Upper lobe of left lung (tissue), 6 donors: ENCODE measurements at regions not wholly inside any gene's neighbourhood (a gene's known extent, or its start where the extent isn't known, plus 50 kb on each side); places are given as distances from the start of the nearest gene placed in this dataset.

ENCODE experiments used
- ATAC-seq, 2 donors: fragments of 200-7000 bp; cut with Tn5 transposase; one replicate each; pipeline ENCODE4 v1.9.1; 2022; ENCODE audit warnings: mild to moderate bottlenecking in 2 of 2, moderate library complexity in 2 of 2; ENCODE audit not compliant: low FRiP score in 2 of 2
- DNase-seq, 2 donors: peaks; one replicate each; pipeline ENCODE4 v3.0.0-alpha.2; 2019 to 2020
- H3K27ac ChIP-seq, 4 donors: fragments of 200-600 bp; sonication (generic); one replicate each; pipeline ENCODE4 v1.5.1; 2016 to 2019
- H3K27me3 ChIP-seq, 4 donors: fragments of 200-600 bp; sonication (generic); one replicate each; pipeline ENCODE4 v1.5.1; 2017 to 2019
- H3K36me3 ChIP-seq, 4 donors: fragments of 200-600 bp; sonication (generic); one replicate each; pipeline ENCODE4 v1.5.1; 2016 to 2019
- H3K4me1 ChIP-seq, 4 donors: fragments of 200-600 bp; sonication (generic); one replicate each; pipeline ENCODE4 v1.5.1; 2018 to 2019
- H3K4me3 ChIP-seq, 4 donors: fragments of 200-600 bp; sonication (generic); one replicate each; pipeline ENCODE4 v1.5.1; 2017 to 2019; ENCODE audit warnings: mild to moderate bottlenecking in 2 of 4, moderate library complexity in 1 of 4
- H3K9me3 ChIP-seq, 4 donors: fragments of 200-600 bp; sonication (generic); one replicate each; pipeline ENCODE4 v1.5.1; 2018 to 2019
- EP300 ChIP-seq, 4 donors: sonication (generic); formaldehyde crosslinking; IDR thresholded peaks; one replicate each; pipeline ENCODE4 v1.5.1; 2017; ENCODE audit warnings: antibody characterized with exemption in 4 of 4, control low read depth in 2 of 4
- POLR2A ChIP-seq, 4 donors: fragments of 450-650 bp; IDR thresholded peaks; one replicate each; pipeline ENCODE4 v1.5.1; 2016 to 2017; ENCODE audit warnings: antibody characterized with exemption in 4 of 4, mild to moderate bottlenecking in 2 of 4
- POLR2AphosphoS5 ChIP-seq, 2 donors: sonication (generic); formaldehyde crosslinking; IDR thresholded peaks; one replicate each; pipeline ENCODE4 v1.5.1; 2017; ENCODE audit warnings: antibody characterized with exemption in 2 of 2
- WGBS, 2 donors: methylation state at CpG; one replicate each; pipeline ENCODE4 v1.1.5; 2017 to 2018; 5-methylcytosine and 5-hydroxymethylcytosine counted together
- TF ChIP-seq, protein P1 (sequence below), 6 experiments: fragments of 450-650 bp in 4 of 6; fragments of 200-600 bp in 2 of 6; sonication (generic) in 2 of 6; IDR thresholded peaks; one replicate each; pipeline ENCODE4 v1.5.1; 2016 to 2019; ENCODE audit warnings: antibody characterized with exemption in 6 of 6
- donor health status: DM: no; HTN: no; CAD: no; lungs with moderate emphysema.
- donor health status: DM: no; HTN: yes; CAD: no; lungs with severe emphysema.

DNA sequence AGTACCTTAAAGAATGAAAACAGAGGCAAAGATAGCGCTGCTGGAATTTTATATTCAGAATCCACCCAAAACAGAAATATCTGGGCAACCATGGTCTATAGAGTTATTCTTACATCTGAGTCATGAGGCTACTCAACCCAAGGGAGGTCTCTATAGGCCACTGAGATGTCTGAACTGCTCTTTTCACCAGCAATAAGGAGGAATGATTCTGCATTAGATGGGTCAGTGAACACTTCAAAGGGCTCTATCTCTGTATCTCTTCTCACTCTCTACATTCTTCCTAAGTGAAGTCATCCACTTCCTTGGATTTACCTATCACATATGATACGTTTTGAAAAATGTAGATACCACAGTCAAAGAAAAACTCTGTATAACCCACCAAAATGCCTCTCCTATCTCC lies 90.2 kb upstream of the NGF start:
- Histone ChIP-seq H3K4me1 (no peaks in the 10 kb centered on the region), H3K27me3 (no peaks in the 10 kb centered on the region), H3K4me3 (no peak overlapping the region), H3K9me3 (no peaks in the 10 kb centered on the region), H3K36me3 (no peaks in the 10 kb centered on the region), H3K27ac (no peak overlapping the region)
- WGBS, 2 donors, result 76 to 84% methylated on average over 2 of the region's 2 CpGs
- ATAC-seq, result no peak
- TF ChIP-seq POLR2AphosphoS5 (IDR thresholded peaks at IDR 0.05) (no peak), EP300 (IDR thresholded peaks at IDR 0.05) (no peak), POLR2A (IDR thresholded peaks at IDR 0.05) (no peak)
- TF ChIP-seq, protein P1, sequence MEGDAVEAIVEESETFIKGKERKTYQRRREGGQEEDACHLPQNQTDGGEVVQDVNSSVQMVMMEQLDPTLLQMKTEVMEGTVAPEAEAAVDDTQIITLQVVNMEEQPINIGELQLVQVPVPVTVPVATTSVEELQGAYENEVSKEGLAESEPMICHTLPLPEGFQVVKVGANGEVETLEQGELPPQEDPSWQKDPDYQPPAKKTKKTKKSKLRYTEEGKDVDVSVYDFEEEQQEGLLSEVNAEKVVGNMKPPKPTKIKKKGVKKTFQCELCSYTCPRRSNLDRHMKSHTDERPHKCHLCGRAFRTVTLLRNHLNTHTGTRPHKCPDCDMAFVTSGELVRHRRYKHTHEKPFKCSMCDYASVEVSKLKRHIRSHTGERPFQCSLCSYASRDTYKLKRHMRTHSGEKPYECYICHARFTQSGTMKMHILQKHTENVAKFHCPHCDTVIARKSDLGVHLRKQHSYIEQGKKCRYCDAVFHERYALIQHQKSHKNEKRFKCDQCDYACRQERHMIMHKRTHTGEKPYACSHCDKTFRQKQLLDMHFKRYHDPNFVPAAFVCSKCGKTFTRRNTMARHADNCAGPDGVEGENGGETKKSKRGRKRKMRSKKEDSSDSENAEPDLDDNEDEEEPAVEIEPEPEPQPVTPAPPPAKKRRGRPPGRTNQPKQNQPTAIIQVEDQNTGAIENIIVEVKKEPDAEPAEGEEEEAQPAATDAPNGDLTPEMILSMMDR (IDR thresholded peaks at IDR 0.05), result no peak
- no peak for DNase-seq

DNA sequence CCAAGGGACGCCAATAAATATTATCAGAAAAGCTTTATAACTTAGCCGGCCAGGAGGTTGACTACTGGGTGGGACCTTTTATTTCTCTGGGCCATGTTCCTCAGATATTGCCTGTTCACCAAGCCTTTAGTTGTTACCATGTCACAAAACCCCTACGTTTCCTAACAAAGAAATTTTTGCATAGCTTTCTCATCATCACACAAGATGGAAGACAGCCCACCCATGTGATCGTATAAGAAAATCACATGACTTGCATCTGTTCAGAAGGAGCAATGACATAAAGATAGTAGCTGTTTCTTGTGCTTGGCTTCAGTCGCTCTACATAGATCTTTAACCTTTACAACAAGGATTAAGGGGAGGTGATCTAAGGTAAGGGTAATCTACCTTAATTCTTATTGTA lies 88.9 kb upstream of the NGF start:
- ATAC-seq, result no peak
- no peaks in the 10 kb centered on the region for H3K36me3 ChIP-seq
- H3K4me3 ChIP-seq, result no peak overlapping the region
- H3K27me3 ChIP-seq, result no peaks in the 10 kb centered on the region
- 88 to 94% methylated on average over 5 of the region's 5 CpGs for WGBS, 2 donors
- TF ChIP-seq POLR2AphosphoS5 (IDR thresholded peaks at IDR 0.05) (no peak), POLR2A (IDR thresholded peaks at IDR 0.05) (no peak), EP300 (IDR thresholded peaks at IDR 0.05) (no peak)
- TF ChIP-seq, protein P1 (IDR thresholded peaks at IDR 0.05), result no peak
- H3K9me3 ChIP-seq, result no peaks in the 10 kb centered on the region
- no peak overlapping the region for H3K27ac ChIP-seq
- no peaks in the 10 kb centered on the region for H3K4me1 ChIP-seq
- no peak for DNase-seq

DNA sequence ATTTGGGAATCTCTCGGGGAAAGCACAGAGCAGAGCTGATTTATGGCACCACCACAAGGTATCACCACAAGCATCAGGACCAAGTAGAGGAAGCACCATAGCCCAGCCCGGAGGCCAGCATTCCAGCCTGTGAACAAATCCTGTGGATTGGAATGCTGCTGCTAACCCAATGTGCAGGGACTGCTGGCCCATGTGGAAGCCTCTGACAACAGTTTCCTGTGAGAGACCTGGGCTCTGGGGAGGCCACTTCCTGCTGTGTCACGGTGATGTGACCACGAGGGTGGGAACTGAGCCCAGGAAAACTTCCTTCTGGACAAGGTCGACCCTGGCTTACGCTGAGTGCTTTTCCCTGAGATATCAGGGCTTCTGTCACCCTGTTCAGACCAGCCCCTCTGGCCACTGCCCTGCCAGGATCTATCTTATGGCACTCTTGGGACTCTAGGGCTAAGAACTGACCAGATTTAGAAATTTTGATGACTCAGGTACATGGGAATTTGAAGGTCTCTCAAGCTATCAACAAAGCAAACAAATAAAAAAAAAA lies 88.3 kb upstream of the NGF start:
- Histone ChIP-seq H3K36me3 (no peaks in the 10 kb centered on the region), H3K27ac (no peak overlapping the region), H3K27me3 (no peaks in the 10 kb centered on the region), H3K4me1 (no peaks in the 10 kb centered on the region), H3K9me3 (no peaks in the 10 kb centered on the region), H3K4me3 (no peak overlapping the region)
- 26 to 42% methylated on average over 3 to 6 of the region's 6 CpGs for WGBS, 2 donors
- TF ChIP-seq EP300 (IDR thresholded peaks at IDR 0.05), result no peak
- TF ChIP-seq, protein P1 (IDR thresholded peaks at IDR 0.05), result no peak
- no peak for TF ChIP-seq POLR2AphosphoS5 (IDR thresholded peaks at IDR 0.05)
- no peak for TF ChIP-seq POLR2A (IDR thresholded peaks at IDR 0.05)
- DNase-seq, result no peak
- ATAC-seq, result peak; percentile 12 to 20

DNA sequence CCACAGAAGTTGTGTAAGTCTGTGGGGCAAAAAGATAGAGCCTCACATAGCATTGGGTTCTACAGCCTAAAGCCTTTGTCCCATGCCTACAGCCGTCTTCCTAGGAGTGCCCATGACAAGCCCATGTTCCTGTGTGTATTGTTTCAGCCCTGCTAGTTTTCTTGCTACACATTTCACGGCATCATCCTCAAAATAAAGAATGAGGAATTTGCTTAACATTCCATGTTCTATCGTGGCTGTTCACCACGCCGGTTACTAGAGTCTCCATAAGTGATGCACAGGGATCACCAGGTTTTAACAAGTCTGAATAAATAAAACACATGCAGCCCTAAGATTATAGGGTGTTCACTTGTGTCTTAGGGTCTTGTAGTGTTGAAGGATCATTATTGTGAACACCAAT lies 87.4 kb upstream of the NGF start:
- ATAC-seq (no peak), DNase-seq (no peak)
- whole genome bisulfite sequencing, 2 donors, result 89 to 92% methylated on average over 5 of the region's 5 CpGs
- H3K4me3 ChIP-seq, result no peak overlapping the region
- no peaks in the 10 kb centered on the region for H3K4me1 ChIP-seq
- no peak overlapping the region for H3K27ac ChIP-seq
- TF ChIP-seq POLR2A (IDR thresholded peaks at IDR 0.05) (no peak), EP300 (IDR thresholded peaks at IDR 0.05) (no peak), POLR2AphosphoS5 (IDR thresholded peaks at IDR 0.05) (no peak)
- TF ChIP-seq, protein P1 (IDR thresholded peaks at IDR 0.05), result no peak
- no peaks in the 10 kb centered on the region for H3K9me3 ChIP-seq
- H3K27me3 ChIP-seq, result no peaks in the 10 kb centered on the region
- no peaks in the 10 kb centered on the region for H3K36me3 ChIP-seq

DNA sequence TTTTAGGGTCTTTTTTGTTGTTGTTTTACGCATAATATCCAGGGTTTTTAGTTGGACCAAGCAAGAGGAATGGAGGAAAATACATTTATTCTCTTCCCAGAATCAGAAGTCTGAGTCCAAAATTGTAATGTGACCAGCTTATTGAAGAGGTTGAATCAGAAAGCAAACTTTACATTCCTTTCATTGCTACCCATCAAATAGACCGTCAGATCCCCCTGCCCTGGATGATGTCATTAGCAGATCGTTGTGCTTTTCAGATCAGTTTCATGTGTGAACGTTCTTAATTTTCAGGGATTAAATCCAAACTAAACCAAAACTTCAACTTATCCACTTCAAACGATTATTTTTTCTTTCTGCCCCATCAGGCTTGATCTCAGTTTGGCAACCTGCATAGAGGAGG lies 85.7 kb upstream of the NGF start:
- Histone ChIP-seq H3K9me3 (no peaks in the 10 kb centered on the region), H3K27ac (no peak overlapping the region), H3K4me1 (no peaks in the 10 kb centered on the region), H3K36me3 (no peaks in the 10 kb centered on the region), H3K27me3 (no peaks in the 10 kb centered on the region), H3K4me3 (no peak overlapping the region)
- WGBS, 2 donors, result 61 to 65% methylated on average over 5 of the region's 5 CpGs
- ATAC-seq, result no peak
- no peak for TF ChIP-seq POLR2A (IDR thresholded peaks at IDR 0.05)
- DNase-seq, result no peak
